Mesodermal cell (in vitro differentiated cells): ENCODE measurements at regions not wholly inside any gene's neighbourhood (a gene's known extent, or its start where the extent isn't known, plus 50 kb on each side); places are given as distances from the start of the nearest gene placed in this dataset.

Experiments used
- H3K27ac ChIP-seq: 2 replicates; pipeline ENCODE4 v1.7.0; 2013; ENCODE audit warnings: mild to moderate bottlenecking, low read depth, low read length, moderate library complexity; ENCODE audit not compliant: severe bottlenecking
- H3K36me3 ChIP-seq: 2 replicates; pipeline ENCODE4 v1.7.1; 2013; ENCODE audit warnings: mild to moderate bottlenecking, low read length, moderate library complexity; ENCODE audit not compliant: control insufficient read depth, insufficient read depth
- H3K4me1 ChIP-seq: one replicate; pipeline ENCODE4 v1.7.1; 2013; ENCODE audit warnings: mild to moderate bottlenecking, low read length; ENCODE audit not compliant: insufficient read depth, control insufficient read depth, poor library complexity, severe bottlenecking
- H3K4me3 ChIP-seq: 2 replicates; pipeline ENCODE4 v1.7.0; 2013; ENCODE audit warnings: low read length, control low read depth, mild to moderate bottlenecking; ENCODE audit not compliant: insufficient read depth, poor library complexity, severe bottlenecking; ENCODE audit errors: extremely low read depth
- H3K9me3 ChIP-seq: 2 replicates; pipeline ENCODE4 v1.7.1; 2013; ENCODE audit warnings: mild to moderate bottlenecking, low read length, moderate library complexity; ENCODE audit not compliant: control insufficient read depth
- WGBS, 2 experiments: methylation state at CpG; one replicate each; pipeline ENCODE4 v1.1.5; 2013; ENCODE audit warnings: missing lambda C conversion rate in 2 of 2; ENCODE audit not compliant: insufficient coverage in 2 of 2; 5-methylcytosine and 5-hydroxymethylcytosine counted together

GRCh38 chr14:97106166-97106565, 309.0 kb downstream of the VRK1 start:
- Histone ChIP-seq H3K4me3 (no peak overlapping the region), H3K27ac (no peak overlapping the region), H3K4me1 (no peaks in the 10 kb centered on the region), H3K9me3 (peaks cover 8% of the 10 kb centered on the region), H3K36me3 (no peaks in the 10 kb centered on the region)
- 75 to 89% methylated on average over 5 of the region's 5 CpGs for WGBS, 2 experiments

GRCh38 chr14:97106609-97107008, 309.4 kb downstream of the VRK1 start:
- no peaks in the 10 kb centered on the region for H3K36me3 ChIP-seq
- no peak overlapping the region for H3K27ac ChIP-seq
- WGBS, 2 experiments = 100% methylated on average over 1 to 5 of the region's 10 CpGs
- H3K9me3 ChIP-seq = peaks cover 8% of the 10 kb centered on the region
- no peaks in the 10 kb centered on the region for H3K4me1 ChIP-seq
- H3K4me3 ChIP-seq = no peak overlapping the region

DNA sequence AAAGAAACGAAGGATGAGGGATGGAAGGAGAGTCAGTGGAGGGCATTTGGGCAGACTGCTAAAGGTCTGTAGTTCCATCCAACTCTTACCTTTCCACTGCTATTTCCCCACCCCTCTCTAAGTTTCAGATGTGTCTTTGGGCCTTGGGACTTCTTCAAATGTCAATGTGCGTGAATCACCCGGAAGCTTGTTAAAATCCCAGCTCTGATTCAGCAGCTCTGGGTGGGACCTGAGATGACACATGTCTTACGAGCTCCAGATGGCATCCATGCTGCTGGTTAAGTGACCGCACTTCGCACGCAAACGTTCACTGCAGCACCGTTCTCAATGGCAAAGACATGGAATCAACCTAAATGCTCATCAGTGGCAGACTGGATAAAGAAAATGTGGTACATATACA, 309.9 kb downstream of the VRK1 start:
- Histone ChIP-seq H3K4me1 (no peaks in the 10 kb centered on the region), H3K9me3 (peaks cover 8% of the 10 kb centered on the region), H3K36me3 (no peaks in the 10 kb centered on the region), H3K27ac (no peak overlapping the region), H3K4me3 (no peak overlapping the region)
- 96 to 98% methylated on average over 8 to 9 of the region's 9 CpGs for WGBS, 2 experiments

DNA sequence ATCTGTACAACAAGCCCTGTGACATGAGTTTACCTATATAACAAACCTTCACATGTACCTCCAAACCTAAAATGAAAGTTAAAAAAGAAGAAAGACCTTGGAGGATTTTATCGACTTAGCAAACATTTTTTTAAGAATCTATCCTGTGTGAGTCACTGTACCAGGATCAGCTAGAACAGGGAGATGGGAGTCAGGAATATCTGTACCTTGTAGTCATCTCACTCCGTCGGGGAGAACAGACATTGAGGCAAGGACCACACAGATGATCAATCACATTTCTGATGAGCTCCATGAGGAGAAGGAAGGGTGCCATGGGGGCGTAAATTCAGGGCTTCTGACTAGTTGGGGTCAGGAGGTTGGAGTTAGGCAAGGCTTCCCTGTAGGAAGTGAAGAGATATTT, 310.6 kb downstream of the VRK1 start:
- no peak overlapping the region for H3K4me3 ChIP-seq
- no peaks in the 10 kb centered on the region for H3K36me3 ChIP-seq
- WGBS, 2 experiments = 100% methylated on average over 3 of the region's 4 CpGs; no CpG with 5 or more reads in 1 of the 2 experiments
- H3K27ac ChIP-seq = no peak overlapping the region
- H3K4me1 ChIP-seq = no peaks in the 10 kb centered on the region
- peaks cover 8% of the 10 kb centered on the region for H3K9me3 ChIP-seq

DNA sequence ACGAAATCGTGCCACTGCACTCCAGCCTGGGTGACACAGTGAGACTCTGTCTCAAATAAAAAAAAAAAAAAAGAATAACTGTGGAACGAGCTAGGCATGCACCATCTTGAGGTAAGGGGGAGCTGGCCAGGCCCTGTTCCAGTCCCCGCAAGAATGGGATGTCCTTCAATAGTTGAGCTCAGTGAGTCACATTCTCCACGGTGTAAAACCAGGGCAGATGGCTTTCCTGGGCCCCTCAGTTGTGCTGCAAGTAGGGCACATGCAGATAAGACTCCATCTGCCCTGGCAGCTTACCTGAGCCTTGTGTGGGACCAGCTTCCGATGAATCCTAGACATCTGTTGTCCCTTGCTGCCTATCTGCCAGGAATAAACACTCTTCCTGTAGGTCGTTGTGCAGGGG, 312.1 kb downstream of the VRK1 start:
- H3K4me1 ChIP-seq = no peaks in the 10 kb centered on the region
- 81 to 86% methylated on average over 7 of the region's 7 CpGs for WGBS, 2 experiments
- H3K27ac ChIP-seq = no peak overlapping the region
- no peak overlapping the region for H3K4me3 ChIP-seq
- peaks cover 8% of the 10 kb centered on the region for H3K9me3 ChIP-seq
- H3K36me3 ChIP-seq = no peaks in the 10 kb centered on the region

DNA sequence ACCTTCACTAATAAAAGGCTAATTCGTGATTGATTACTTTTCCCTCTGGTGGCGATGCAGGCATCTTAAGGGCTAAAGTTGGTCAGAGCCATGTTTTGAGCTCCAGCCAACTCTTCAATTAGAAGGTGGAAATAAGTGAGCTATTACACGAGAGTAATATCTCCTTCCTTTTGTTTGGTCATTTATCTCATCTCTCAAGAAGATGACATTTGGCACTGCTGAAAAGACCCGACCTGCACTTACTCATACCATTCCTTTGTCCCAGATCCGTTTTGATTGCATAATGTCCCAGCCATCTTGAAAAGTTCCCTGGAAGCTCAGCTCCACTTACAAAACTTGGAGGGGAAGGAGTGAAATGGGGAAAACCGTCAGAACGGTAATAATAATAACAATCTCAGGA, 316.2 kb downstream of the VRK1 start:
- Histone ChIP-seq H3K9me3 (peaks cover 8% of the 10 kb centered on the region), H3K4me3 (no peak overlapping the region), H3K27ac (no peak overlapping the region), H3K4me1 (no peaks in the 10 kb centered on the region), H3K36me3 (no peaks in the 10 kb centered on the region)
- WGBS, 2 experiments = 58% methylated on average over 2 of the region's 7 CpGs; no CpG with 5 or more reads in 1 of the 2 experiments

- Histone ChIP-seq H3K9me3 (no peaks in the 10 kb centered on the region), H3K4me3 (no peak overlapping the region), H3K4me1 (no peaks in the 10 kb centered on the region), H3K27ac (no peak overlapping the region), H3K36me3 (no peaks in the 10 kb centered on the region)
- WGBS, 2 experiments = 70 to 100% methylated on average over 2 of the region's 3 CpGs
These were observed 319.4 kb downstream of the VRK1 start for GRCh38 chr14:97116546-97116945.

- H3K9me3 ChIP-seq = no peaks in the 10 kb centered on the region
- 85 to 87% methylated on average over 5 to 7 of the region's 8 CpGs for WGBS, 2 experiments
- H3K4me3 ChIP-seq = no peak overlapping the region
- no peak overlapping the region for H3K27ac ChIP-seq
- H3K4me1 ChIP-seq = no peaks in the 10 kb centered on the region
- H3K36me3 ChIP-seq = no peaks in the 10 kb centered on the region
These were observed 320.5 kb downstream of the VRK1 start for GRCh38 chr14:97117693-97118092.

DNA sequence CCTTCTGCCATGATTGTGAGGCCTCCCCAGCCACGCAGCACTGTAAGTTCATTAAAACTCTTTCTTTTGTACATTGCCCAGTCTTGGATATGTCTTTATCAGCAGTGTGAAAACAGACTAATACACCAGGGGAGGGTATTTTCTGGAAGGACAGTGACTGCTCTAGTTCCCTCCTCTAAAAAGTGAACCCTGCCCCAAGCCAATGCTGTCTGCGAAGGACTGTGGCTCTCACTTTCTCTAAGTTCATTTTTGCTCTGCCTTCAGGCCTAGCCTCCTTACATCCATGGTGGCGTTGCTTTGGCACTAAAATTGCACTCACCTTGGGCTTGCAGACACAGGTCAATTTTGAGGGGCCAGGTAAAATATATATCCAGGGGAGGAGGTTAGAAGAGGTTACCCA, 323.0 kb downstream of the VRK1 start:
- no peak overlapping the region for H3K27ac ChIP-seq
- 83 to 86% methylated on average over 1 to 3 of the region's 3 CpGs for WGBS, 2 experiments
- no peaks in the 10 kb centered on the region for H3K36me3 ChIP-seq
- H3K9me3 ChIP-seq = no peaks in the 10 kb centered on the region
- no peaks in the 10 kb centered on the region for H3K4me1 ChIP-seq
- no peak overlapping the region for H3K4me3 ChIP-seq

GRCh38 chr14:97120611-97121031, 323.4 kb downstream of the VRK1 start:
- Histone ChIP-seq H3K4me3 (no peak overlapping the region), H3K4me1 (no peaks in the 10 kb centered on the region), H3K36me3 (no peaks in the 10 kb centered on the region), H3K9me3 (no peaks in the 10 kb centered on the region), H3K27ac (no peak overlapping the region)
- WGBS, 2 experiments = 82% methylated on average over 2 of the region's 2 CpGs; no CpG with 5 or more reads in 1 of the 2 experiments

- H3K27ac ChIP-seq = no peak overlapping the region
These were observed 332.5 kb downstream of the VRK1 start for GRCh38 chr14:97129639-97130038.

More at GRCh38 chr14:97129639-97130038, 332.5 kb downstream of the VRK1 start:
- 88 to 90% methylated on average over 2 of the region's 2 CpGs for WGBS, 2 experiments
- Histone ChIP-seq H3K36me3 (no peaks in the 10 kb centered on the region), H3K9me3 (no peaks in the 10 kb centered on the region), H3K4me1 (no peaks in the 10 kb centered on the region), H3K4me3 (no peak overlapping the region)
